H9 (cell line): ENCODE measurements at regions not wholly inside any gene's neighbourhood (a gene's known extent, or its start where the extent isn't known, plus 50 kb on each side); places are given as distances from the start of the nearest gene placed in this dataset.

ENCODE experiments used
- DNase-seq: peaks from one replicate; pipeline ENCODE4 v3.0.0-alpha.2; 2017
- H2AFZ ChIP-seq: one replicate; pipeline ENCODE4 v1.6.1; 2013; ENCODE audit warnings: mild to moderate bottlenecking, low read length, control low read depth, moderate library complexity
- H2AK5ac ChIP-seq: 2 replicates; pipeline ENCODE4 v1.6.1; 2013; ENCODE audit warnings: low read length, control low read depth, mixed read lengths; ENCODE audit not compliant: insufficient read length
- H2BK120ac ChIP-seq: one replicate; pipeline ENCODE4 v1.6.1; 2013; ENCODE audit warnings: low read depth, mild to moderate bottlenecking, low read length, control low read depth, inconsistent platforms; ENCODE audit not compliant: poor library complexity, severe bottlenecking
- H2BK12ac ChIP-seq: 2 replicates; pipeline ENCODE4 v1.6.1; 2013; ENCODE audit warnings: low read length, control low read depth, mixed read lengths, low read depth; ENCODE audit not compliant: insufficient read length
- H2BK15ac ChIP-seq: 2 replicates; pipeline ENCODE4 v1.6.1; 2013; ENCODE audit warnings: low read depth, low read length, control low read depth
- H2BK20ac ChIP-seq: one replicate; pipeline ENCODE4 v1.6.1; 2013; ENCODE audit warnings: low read depth, mild to moderate bottlenecking, low read length, control low read depth, inconsistent platforms; ENCODE audit not compliant: poor library complexity, severe bottlenecking
- H2BK5ac ChIP-seq: 2 replicates; pipeline ENCODE4 v1.6.1; 2013; ENCODE audit warnings: low read length, control low read depth, mixed read lengths; ENCODE audit not compliant: insufficient read length
- H3K14ac ChIP-seq: 2 replicates; pipeline ENCODE4 v1.6.1; 2013; ENCODE audit warnings: low read length, control low read depth; ENCODE audit not compliant: insufficient read depth
- H3K18ac ChIP-seq: 2 replicates; pipeline ENCODE4 v1.6.1; 2013; ENCODE audit warnings: low read depth, mild to moderate bottlenecking, mixed read lengths, low read length, control low read depth; ENCODE audit not compliant: insufficient read length
- H3K23ac ChIP-seq: 2 replicates; pipeline ENCODE4 v1.6.1; 2013; ENCODE audit warnings: low read length, control low read depth, mixed read lengths, low read depth; ENCODE audit not compliant: insufficient read length
- H3K23me2 ChIP-seq: 2 replicates; pipeline ENCODE4 v1.6.1; 2013; ENCODE audit warnings: low read depth, mild to moderate bottlenecking, mixed read lengths, low read length, control low read depth; ENCODE audit not compliant: insufficient read length, poor library complexity, severe bottlenecking
- H3K27ac ChIP-seq: 2 replicates; pipeline ENCODE4 v1.5.1; 2013; ENCODE audit warnings: low read length, control low read depth, mixed read lengths, low read depth; ENCODE audit not compliant: insufficient read length
- H3K27me3 ChIP-seq: 2 replicates; pipeline ENCODE4 v1.6.1; 2013; ENCODE audit warnings: low read length, control low read depth, inconsistent platforms; ENCODE audit not compliant: insufficient read depth
- H3K4ac ChIP-seq: 2 replicates; pipeline ENCODE4 v1.6.1; 2013; ENCODE audit warnings: low read depth, mild to moderate bottlenecking, control low read depth, inconsistent platforms, low read length, moderate library complexity
- H3K4me1 ChIP-seq: 2 replicates; pipeline ENCODE4 v1.6.1; 2013; ENCODE audit warnings: low read length, control low read depth, inconsistent platforms; ENCODE audit not compliant: insufficient read depth
- H3K4me2 ChIP-seq: 2 replicates; pipeline ENCODE4 v1.6.1; 2013; ENCODE audit warnings: low read length, control low read depth, mixed read lengths; ENCODE audit not compliant: insufficient read length, insufficient read depth
- H3K56ac ChIP-seq: 2 replicates; pipeline ENCODE4 v1.6.1; 2013; ENCODE audit warnings: low read depth, mild to moderate bottlenecking, mixed read lengths, low read length, control low read depth; ENCODE audit not compliant: insufficient read length
- H3K79me1 ChIP-seq: 2 replicates; pipeline ENCODE4 v1.6.1; 2013; ENCODE audit warnings: low read depth, mild to moderate bottlenecking, moderate library complexity, low read length, control low read depth, inconsistent platforms; ENCODE audit not compliant: insufficient read depth, poor library complexity, severe bottlenecking
- H3K79me2 ChIP-seq: 2 replicates; pipeline ENCODE4 v1.6.1; 2013; ENCODE audit warnings: low read length, control low read depth, inconsistent platforms; ENCODE audit not compliant: insufficient read depth
- H3K9ac ChIP-seq: 2 replicates; pipeline ENCODE4 v1.6.1; 2013; ENCODE audit warnings: low read length, control low read depth, mixed read lengths; ENCODE audit not compliant: insufficient read length; ENCODE audit errors: extremely low read depth
- H3K9me3 ChIP-seq: one replicate; pipeline ENCODE4 v1.6.1; 2013; ENCODE audit warnings: low read depth, low read length, inconsistent platforms; ENCODE audit not compliant: control insufficient read depth
- H3T11ph ChIP-seq: one replicate; pipeline ENCODE4 v1.6.1; 2013; ENCODE audit warnings: mild to moderate bottlenecking, low read length, control low read depth, inconsistent platforms
- H4K20me1 ChIP-seq: one replicate; pipeline ENCODE4 v1.6.1; 2013; ENCODE audit not compliant: control insufficient read depth, insufficient read length, insufficient read depth
- H4K5ac ChIP-seq: 2 replicates; pipeline ENCODE4 v1.6.1; 2013; ENCODE audit warnings: low read depth, mild to moderate bottlenecking, mixed read lengths, low read length, control low read depth; ENCODE audit not compliant: insufficient read length
- H4K8ac ChIP-seq: replicated peaks from 2 replicates; pipeline ENCODE4 v1.6.1; 2013; ENCODE audit warnings: low read length, control low read depth, mixed read lengths, low read depth; ENCODE audit not compliant: insufficient read length
- H4K91ac ChIP-seq: 2 replicates; pipeline ENCODE4 v1.6.1; 2013; ENCODE audit warnings: low read depth, mild to moderate bottlenecking, moderate library complexity, mixed read lengths, low read length, control low read depth; ENCODE audit not compliant: insufficient read length
- H3K27ac Mint-ChIP-seq, 3 experiments: 2 replicates in 2 of 3; 3 replicates in 1 of 3; pipeline ENCODE4 v1.8.0; 2020 to 2021; ENCODE audit warnings: mixed read lengths in 3 of 3, mild to moderate bottlenecking in 1 of 3, moderate library complexity in 1 of 3
- H3K27me3 Mint-ChIP-seq: 2 replicates; pipeline ENCODE4 v1.8.0; 2021; ENCODE audit warnings: low read depth, mild to moderate bottlenecking, moderate library complexity, mixed read lengths
- H3K36me3 Mint-ChIP-seq, 3 experiments: 2 replicates in 2 of 3; 3 replicates in 1 of 3; pipeline ENCODE4 v1.8.0; 2020 to 2021; ENCODE audit warnings: low read depth in 3 of 3, mixed read lengths in 3 of 3; ENCODE audit not compliant: insufficient read depth in 1 of 3
- H3K4me1 Mint-ChIP-seq, 2 experiments: 2 replicates each; pipeline ENCODE4 v1.8.0; 2020; ENCODE audit warnings: mixed read lengths in 2 of 2
- H3K4me3 Mint-ChIP-seq, 2 experiments: 2 replicates in 1 of 2; 3 replicates in 1 of 2; pipeline ENCODE4 v1.8.0; 2020 to 2021; ENCODE audit warnings: mild to moderate bottlenecking in 2 of 2, mixed read lengths in 2 of 2, moderate library complexity in 1 of 2
- H3K9me3 Mint-ChIP-seq, 2 experiments: 2 replicates in 1 of 2; 3 replicates in 1 of 2; pipeline ENCODE4 v1.8.0; 2020; ENCODE audit warnings: mild to moderate bottlenecking in 2 of 2, mixed read lengths in 2 of 2, moderate library complexity in 1 of 2
- WGBS: extraction: QIAGEN DNeasy Blood & Tissue Kit; methylation state at CpG from one replicate; pipeline ENCODE4 v1.1.7; 2013; ENCODE audit warnings: missing lambda C conversion rate, low lambda C conversion rate, mixed read lengths; ENCODE audit not compliant: insufficient read length; ENCODE audit errors: extremely low coverage; 5-methylcytosine and 5-hydroxymethylcytosine counted together
- TF ChIP-seq, protein P1 (sequence below): fragments of 200-600 bp; sonication (generic); conservative IDR thresholded peaks from 3 replicates; pipeline ENCODE4 v1.8.0; 2021; ENCODE audit warnings: antibody characterized with exemption, mild to moderate bottlenecking

DNA sequence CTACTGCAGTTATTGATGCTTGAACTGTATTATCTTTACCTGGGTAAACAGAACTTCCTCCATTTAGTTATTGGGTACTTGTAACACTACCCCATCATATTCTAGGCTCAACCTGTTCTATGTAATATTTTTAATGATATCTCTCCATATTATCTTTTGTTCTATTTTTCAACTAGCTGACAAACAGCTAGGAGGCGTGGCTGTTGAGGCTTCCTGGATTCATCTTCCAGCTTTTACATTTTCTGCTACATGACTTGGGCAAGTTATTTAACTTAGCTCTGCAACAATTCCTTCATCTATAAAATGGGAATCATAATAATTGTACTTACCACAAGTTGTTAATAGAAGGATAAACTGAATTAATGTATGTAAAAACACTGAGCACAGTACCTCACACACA lies 349.3 kb downstream of the PTTG2 start:
- TF ChIP-seq, protein P1, sequence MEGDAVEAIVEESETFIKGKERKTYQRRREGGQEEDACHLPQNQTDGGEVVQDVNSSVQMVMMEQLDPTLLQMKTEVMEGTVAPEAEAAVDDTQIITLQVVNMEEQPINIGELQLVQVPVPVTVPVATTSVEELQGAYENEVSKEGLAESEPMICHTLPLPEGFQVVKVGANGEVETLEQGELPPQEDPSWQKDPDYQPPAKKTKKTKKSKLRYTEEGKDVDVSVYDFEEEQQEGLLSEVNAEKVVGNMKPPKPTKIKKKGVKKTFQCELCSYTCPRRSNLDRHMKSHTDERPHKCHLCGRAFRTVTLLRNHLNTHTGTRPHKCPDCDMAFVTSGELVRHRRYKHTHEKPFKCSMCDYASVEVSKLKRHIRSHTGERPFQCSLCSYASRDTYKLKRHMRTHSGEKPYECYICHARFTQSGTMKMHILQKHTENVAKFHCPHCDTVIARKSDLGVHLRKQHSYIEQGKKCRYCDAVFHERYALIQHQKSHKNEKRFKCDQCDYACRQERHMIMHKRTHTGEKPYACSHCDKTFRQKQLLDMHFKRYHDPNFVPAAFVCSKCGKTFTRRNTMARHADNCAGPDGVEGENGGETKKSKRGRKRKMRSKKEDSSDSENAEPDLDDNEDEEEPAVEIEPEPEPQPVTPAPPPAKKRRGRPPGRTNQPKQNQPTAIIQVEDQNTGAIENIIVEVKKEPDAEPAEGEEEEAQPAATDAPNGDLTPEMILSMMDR: no peak
- Histone ChIP-seq H4K8ac (no peak overlapping the region), H2AK5ac (no peak overlapping the region), H4K5ac (no peak overlapping the region), H3T11ph (no peak overlapping the region), H3K27me3 (no peaks in the 10 kb centered on the region), H3K4ac (no peak overlapping the region), H3K27ac (no peak overlapping the region), H2BK20ac (no peak overlapping the region), H3K23me2 (no peaks in the 10 kb centered on the region), H3K9me3 (no peaks in the 10 kb centered on the region), H4K20me1 (no peaks in the 10 kb centered on the region), H3K23ac (no peak overlapping the region), H4K91ac (no peak overlapping the region), H2BK12ac (no peak overlapping the region), H3K14ac (no peak overlapping the region), H2BK15ac (no peak overlapping the region), H3K9ac (no peak overlapping the region), H2BK120ac (no peak overlapping the region), H3K4me2 (no peak overlapping the region), H3K79me2 (no peaks in the 10 kb centered on the region), H3K79me1 (no peaks in the 10 kb centered on the region), H3K18ac (no peak overlapping the region), H3K4me1 (peaks cover 3% of the 10 kb centered on the region), H2BK5ac (no peak overlapping the region), H3K56ac (no peak overlapping the region), H2AFZ (no peak overlapping the region)
- DNase-seq: no peak
- Mint-ChIP-seq H3K27me3 (peaks cover 2% of the 10 kb centered on the region; the same call in 1 of the 2 replicates), H3K4me1 (peaks cover 3 to 6% of the 10 kb centered on the region in 2 experiments; a peak in 3 of 4 replicates), H3K36me3 (no peaks in the 10 kb centered on the region), H3K9me3 (no peaks in the 10 kb centered on the region), H3K4me3 (no peak overlapping the region), H3K27ac (no peak overlapping the region)
- WGBS: no CpG with 5 or more reads among the region's 1 CpG
